H4 (cell line): ENCODE measurements at regions not wholly inside any gene's neighbourhood (a gene's known extent, or its start where the extent isn't known, plus 50 kb on each side); places are given as distances from the start of the nearest gene placed in this dataset.

Source experiments
- DNase-seq: peaks from one replicate; pipeline ENCODE4 v3.0.0-alpha.2; 2015; ENCODE audit warnings: low spot score

DNA sequence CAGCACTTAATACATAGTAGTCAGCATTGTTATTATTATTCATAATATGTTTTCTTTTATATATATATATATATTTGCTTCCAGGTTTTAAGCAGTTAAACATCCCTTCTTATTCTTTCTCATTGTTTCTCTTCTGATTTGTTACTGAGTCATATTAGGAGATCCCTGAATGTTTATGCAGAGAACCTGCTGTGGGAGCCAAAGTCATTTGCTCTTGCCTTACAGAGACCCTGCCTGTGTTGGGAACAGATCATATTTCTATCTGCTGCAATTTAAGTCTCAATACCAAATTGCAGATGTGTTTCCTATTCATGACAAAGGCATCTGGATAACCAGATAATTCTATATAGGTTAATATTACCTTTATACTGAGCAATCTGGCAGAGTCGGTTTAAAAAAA, 323.0 kb upstream of the UMPS start:
- DNase-seq, result no peak

DNA sequence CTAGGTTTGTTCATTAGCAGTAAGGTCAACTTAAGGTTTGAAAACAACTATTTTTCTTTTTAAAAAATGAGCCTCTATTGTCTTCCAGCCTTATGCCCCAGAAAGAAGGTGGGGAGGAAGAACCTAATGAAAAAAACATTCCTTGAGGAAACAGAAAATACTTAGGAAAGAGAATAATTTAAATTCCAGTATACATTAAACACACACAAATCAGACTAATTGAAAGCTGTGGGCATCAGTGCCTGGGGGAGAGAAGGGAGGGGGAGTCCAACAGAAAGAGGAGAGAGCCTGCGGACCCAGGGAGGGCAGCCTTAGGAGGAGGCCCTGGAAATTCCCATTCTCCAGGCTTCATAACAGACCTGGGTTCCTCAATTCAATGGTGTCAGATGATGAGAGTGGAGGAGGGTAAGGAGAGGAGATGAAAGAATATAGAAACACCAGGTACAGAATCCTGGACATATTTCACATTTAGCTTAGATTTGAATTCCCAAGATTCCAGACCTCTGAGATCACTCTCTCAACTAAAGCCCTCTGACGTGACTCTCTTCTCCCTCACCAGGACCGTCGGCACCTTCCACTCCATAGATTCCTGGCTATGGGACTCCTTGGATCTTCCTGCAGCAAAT, 320.5 kb upstream of the UMPS start:
- peak; percentile 40 for DNase-seq

DNA sequence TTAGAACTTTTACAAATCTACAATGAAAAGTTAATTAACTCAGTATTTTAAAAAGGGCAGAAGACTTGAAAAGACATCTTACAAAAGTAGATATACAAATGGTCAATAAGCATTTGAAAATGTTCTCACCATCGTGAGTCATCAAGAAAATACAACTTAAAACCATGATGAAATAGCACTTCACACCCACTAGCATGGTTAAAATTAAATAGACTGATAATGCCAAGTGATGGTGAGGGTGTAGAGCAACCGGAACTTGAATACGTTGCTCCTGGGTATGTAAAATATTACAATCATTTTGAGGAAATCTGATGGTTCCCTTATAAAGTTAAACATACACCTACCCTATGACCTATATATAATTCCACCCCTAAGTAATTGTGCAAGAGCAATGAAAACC, 319.8 kb upstream of the UMPS start:
- no peak for DNase-seq

- DNase-seq, result no peak
Measured at GRCh38 chr3:124411728-124412127, 318.5 kb upstream of the UMPS start.

DNA sequence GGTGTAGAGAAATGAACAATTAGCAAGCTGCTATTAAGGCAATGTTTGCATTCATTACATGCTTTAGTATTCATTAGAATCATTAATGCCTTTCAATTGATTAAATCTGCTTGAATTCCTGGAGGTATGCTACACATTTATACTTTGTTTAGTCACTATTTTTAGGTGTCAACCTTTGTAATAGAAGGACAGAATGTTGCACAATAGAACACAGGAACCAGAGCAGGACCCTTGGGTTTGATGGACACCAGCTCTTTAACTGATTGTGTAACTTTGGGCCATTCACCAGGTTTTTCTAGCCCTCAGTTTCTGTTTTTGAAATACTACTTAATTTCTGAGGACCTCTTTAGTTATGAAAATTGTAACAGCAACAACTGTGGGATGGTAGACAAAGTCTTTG, 317.6 kb upstream of the UMPS start:
- DNase-seq, result no peak

- DNase-seq, result no peak
Measured at GRCh38 chr3:124413393-124413792, 316.9 kb upstream of the UMPS start.

DNA sequence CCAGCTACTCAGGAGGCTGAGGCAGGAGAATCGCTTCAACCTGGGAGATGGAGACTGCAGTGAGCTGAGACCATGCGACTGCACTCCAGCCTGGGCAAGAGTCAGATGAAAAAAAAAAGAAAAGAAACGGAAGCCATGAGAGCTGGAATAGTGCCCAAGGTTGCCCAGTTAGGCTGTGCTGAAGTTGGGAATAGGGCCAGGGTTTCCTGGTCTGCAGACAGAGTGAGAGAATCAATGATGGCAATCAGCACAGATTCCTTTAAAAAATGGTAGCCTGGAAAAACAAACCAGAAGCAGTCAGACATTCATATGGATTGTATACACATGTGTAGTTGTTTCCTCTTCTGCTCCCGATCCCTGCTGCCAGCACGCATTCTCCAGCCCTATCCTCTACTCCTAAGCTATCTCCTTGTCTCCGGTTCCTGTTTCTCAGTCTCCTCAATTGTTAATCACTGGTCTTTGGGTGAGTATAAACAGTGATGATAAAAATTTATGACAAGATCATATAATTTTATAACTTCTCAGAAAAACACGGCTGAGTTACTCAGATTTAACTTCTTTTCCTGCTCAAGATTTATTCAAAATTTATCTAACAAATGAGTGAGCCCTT, 316.2 kb upstream of the UMPS start:
- no peak for DNase-seq

GRCh38 chr3:124415446-124415960, 314.7 kb upstream of the UMPS start:
- no peak for DNase-seq

- no peak for DNase-seq
Measured at GRCh38 chr3:124419303-124419702, 310.9 kb upstream of the UMPS start.

DNA sequence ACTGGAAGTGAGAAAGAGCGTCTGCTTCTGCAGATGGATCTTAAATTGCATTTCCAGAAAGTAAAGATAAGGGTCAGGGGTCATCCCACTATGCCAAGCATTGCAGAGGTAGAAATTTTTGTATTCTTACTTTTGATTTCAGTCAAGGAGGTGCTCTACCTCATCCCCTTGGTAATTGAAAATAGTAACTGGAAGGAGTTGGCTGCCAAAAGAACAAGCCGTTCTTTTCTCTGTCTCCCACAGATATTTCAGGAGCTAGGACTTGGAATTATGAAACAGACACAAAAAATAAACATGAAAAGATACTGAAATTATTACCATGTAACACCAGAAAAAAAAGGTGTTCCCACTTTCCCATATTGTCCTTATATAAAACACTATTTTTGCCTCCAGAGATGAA, 309.9 kb upstream of the UMPS start:
- DNase-seq, result no peak

- no peak for DNase-seq
Measured at GRCh38 chr3:124422805-124423204, 307.4 kb upstream of the UMPS start.

DNA sequence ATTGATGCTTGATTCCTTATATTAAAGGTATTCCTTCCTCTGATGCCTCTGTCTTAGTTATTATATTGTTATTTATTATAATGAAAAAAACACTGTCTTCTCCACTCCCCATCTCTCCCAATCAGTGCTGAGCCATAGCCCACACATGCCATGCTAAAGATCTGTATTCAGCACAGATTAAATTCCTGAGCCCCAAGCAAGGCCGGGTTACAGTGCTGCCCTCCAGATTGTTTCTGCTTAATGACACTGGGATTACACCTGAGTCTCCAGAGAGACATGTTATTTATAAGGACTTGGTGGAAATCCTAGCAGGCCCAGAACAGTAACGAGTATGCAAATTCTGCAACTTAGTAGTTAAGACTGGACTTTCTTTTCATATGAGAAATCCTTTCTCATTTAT, 305.9 kb upstream of the UMPS start:
- DNase-seq, result no peak

GRCh38 chr3:124425972-124426371, 304.3 kb upstream of the UMPS start:
- DNase-seq, result no peak

GRCh38 chr3:124428372-124429128, 301.7 kb upstream of the UMPS start:
- DNase-seq, result no peak

DNA sequence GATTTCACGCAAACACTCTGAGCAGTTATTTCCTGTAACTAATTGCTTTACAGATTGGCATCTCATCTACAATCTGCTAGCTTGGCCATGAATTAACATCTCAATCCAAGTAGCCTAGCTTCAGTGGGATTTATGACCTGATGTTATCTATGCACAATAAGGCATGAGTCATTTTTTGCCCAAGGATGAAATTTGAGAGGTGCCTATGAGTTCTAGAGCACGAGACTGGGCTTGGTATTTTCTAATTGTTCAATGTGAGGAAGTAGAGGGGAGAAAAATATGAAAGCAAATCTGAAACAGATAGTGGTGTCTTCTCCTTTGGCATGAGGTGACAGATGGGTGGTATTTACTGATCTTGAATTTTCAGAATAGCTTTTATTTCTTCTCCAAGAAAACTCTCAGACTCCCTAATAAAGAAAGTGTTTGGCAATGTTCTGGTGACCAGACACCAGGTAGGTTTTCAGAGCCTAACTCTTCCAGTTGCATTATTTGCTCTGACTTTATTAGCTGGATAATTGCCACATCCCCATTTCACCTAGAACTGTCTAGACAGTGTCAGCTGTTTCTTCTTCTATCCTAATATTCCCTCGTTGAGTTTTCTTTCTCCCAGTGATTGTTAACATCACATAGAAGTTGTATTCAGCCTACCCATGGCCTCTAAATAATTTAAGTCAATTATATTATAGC, 301.0 kb upstream of the UMPS start:
- DNase-seq, result peak; percentile 54

GRCh38 chr3:124431331-124431994, 298.8 kb upstream of the UMPS start:
- no peak for DNase-seq

DNA sequence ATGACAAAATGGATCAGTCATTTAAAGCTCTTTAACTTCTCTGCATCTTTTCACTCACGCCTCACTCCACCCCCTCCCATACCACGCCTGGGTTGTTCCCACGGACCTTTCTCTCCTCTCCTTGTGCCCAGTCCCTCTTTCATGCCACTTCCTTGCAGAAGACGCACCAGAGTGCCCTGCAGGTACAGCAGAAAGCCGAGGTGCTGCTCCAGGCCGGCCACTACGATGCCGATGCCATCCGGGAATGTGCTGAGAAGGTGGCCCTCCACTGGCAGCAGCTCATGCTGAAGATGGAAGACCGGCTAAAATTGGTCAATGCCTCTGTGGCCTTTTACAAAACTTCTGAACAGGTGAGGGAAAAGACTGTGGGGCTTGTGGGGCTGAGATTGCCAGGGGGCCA, 296.1 kb upstream of the UMPS start:
- no peak for DNase-seq

- DNase-seq, result no peak
Measured at GRCh38 chr3:124435467-124435866, 294.8 kb upstream of the UMPS start.

GRCh38 chr3:124438813-124439212, 291.4 kb upstream of the UMPS start:
- no peak for DNase-seq

- no peak for DNase-seq
Measured at GRCh38 chr3:124439603-124440002, 290.6 kb upstream of the UMPS start.

- DNase-seq, result no peak
Measured at GRCh38 chr3:124441766-124442165, 288.5 kb upstream of the UMPS start.

DNA sequence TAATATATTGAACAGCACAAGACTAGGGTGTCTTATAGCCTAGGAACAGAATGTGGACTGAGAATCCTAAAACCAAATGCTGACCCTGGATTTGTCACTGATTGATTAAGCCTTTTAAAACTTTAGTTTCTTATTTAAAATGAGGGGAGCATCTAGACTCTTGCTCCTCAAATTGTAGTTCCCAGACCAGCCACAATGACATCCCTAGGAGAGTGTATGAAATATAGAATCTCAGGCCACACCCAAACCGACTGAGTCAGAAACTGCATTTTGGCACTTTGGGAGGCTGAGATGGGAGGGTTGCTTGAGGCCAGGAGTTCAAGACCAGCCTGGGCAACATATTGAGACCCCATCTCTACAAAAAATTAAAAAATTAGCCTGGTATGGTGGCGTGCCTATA, 287.8 kb upstream of the UMPS start:
- no peak for DNase-seq
